Right atrium auricular region (tissue), 2 donors: ENCODE measurements at regions not wholly inside any gene's neighbourhood (a gene's known extent, or its start where the extent isn't known, plus 50 kb on each side); places are given as distances from the start of the nearest gene placed in this dataset.
"Not testable (repeated sequence)": the region's sequence is repeated elsewhere in the genome, so short reads cannot be mapped to it uniquely, and the experiment has no call there.

ENCODE experiments used
- DNase-seq: peaks from one replicate; pipeline ENCODE4 v3.0.0-alpha.2; 2019; ENCODE audit warnings: low spot score
- H3K27ac ChIP-seq, 2 donors: fragments of 200-600 bp; sonication (generic); 1 replicate in 1 of 2; 2 replicates in 1 of 2; pipeline ENCODE4 v1.5.1; 2016 to 2019
- H3K27me3 ChIP-seq, 2 donors: fragments of 200-600 bp; sonication (generic); one replicate each; pipeline versions ENCODE4 v1.5.1 to v1.6.0; 2017 to 2019
- H3K36me3 ChIP-seq: fragments of 200-600 bp; sonication (generic); one replicate; pipeline ENCODE4 v1.5.1; 2016
- H3K4me1 ChIP-seq, 2 donors: fragments of 200-600 bp; sonication (generic); one replicate each; pipeline versions ENCODE4 v1.5.1 to v1.6.0; 2017 to 2019
- H3K4me3 ChIP-seq, 2 donors: fragments of 200-600 bp; sonication (generic); 1 replicate in 1 of 2; 2 replicates in 1 of 2; pipeline ENCODE4 v1.5.1; 2017 to 2019; ENCODE audit warnings: mild to moderate bottlenecking in 1 of 2, moderate library complexity in 1 of 2
- H3K9me3 ChIP-seq, 2 donors: fragments of 200-600 bp; sonication (generic); one replicate each; pipeline ENCODE4 v1.5.1; 2019
- CTCF ChIP-seq, 2 donors: fragments of 200-600 bp; sonication (generic); IDR thresholded peaks; one replicate each; pipeline ENCODE4 v1.5.1; 2019; ENCODE audit warnings: antibody characterized with exemption in 2 of 2

- DNase-seq, result no peak
- H3K9me3 ChIP-seq, result peaks cover 0 to 24% of the 10 kb centered on the region in 2 donors
- no peaks in the 10 kb centered on the region for H3K27me3 ChIP-seq
- H3K4me1 ChIP-seq, result no peaks in the 10 kb centered on the region
- H3K27ac ChIP-seq, result no peak overlapping the region
- no peaks in the 10 kb centered on the region for H3K36me3 ChIP-seq
- no peak overlapping the region for H3K4me3 ChIP-seq
- no peak for TF ChIP-seq CTCF (IDR thresholded peaks at IDR 0.05)
These were observed 175.0 kb upstream of the SYT10 start for GRCh38 chr12:33614630-33615029.

- no peak for TF ChIP-seq CTCF (IDR thresholded peaks at IDR 0.05)
- H3K36me3 ChIP-seq, result no peaks in the 10 kb centered on the region
- peaks cover 0 to 24% of the 10 kb centered on the region in 2 donors for H3K9me3 ChIP-seq
- no peak overlapping the region for H3K4me3 ChIP-seq
- no peak for DNase-seq
- no peak overlapping the region for H3K27ac ChIP-seq
- H3K4me1 ChIP-seq, result no peaks in the 10 kb centered on the region
- H3K27me3 ChIP-seq, result no peaks in the 10 kb centered on the region
These were observed 177.6 kb upstream of the SYT10 start for GRCh38 chr12:33617218-33617617.

GRCh38 chr12:33628087-33628486, 188.5 kb upstream of the SYT10 start:
- Histone ChIP-seq H3K9me3 (no peaks in the 10 kb centered on the region), H3K4me3 (no peak overlapping the region), H3K27ac (no peak overlapping the region), H3K36me3 (no peaks in the 10 kb centered on the region), H3K4me1 (no peaks in the 10 kb centered on the region), H3K27me3 (no peaks in the 10 kb centered on the region)
- TF ChIP-seq CTCF (IDR thresholded peaks at IDR 0.05), result no peak
- no peak for DNase-seq

- no peak for DNase-seq
- Histone ChIP-seq H3K27me3 (no peaks in the 10 kb centered on the region), H3K36me3 (no peaks in the 10 kb centered on the region), H3K9me3 (no peaks in the 10 kb centered on the region), H3K4me1 (no peaks in the 10 kb centered on the region), H3K27ac (no peak overlapping the region), H3K4me3 (no peak overlapping the region)
- no peak for TF ChIP-seq CTCF (IDR thresholded peaks at IDR 0.05)
These were observed 194.9 kb upstream of the SYT10 start for GRCh38 chr12:33634544-33634943.

GRCh38 chr12:33636930-33637329, 197.3 kb upstream of the SYT10 start:
- H3K36me3 ChIP-seq, H3K4me1 ChIP-seq, H3K27ac ChIP-seq, H3K27me3 ChIP-seq, DNase-seq, H3K9me3 ChIP-seq, H3K4me3 ChIP-seq: not testable (repeated sequence)

GRCh38 chr12:33639975-33640374, 200.4 kb upstream of the SYT10 start:
- no peak for TF ChIP-seq CTCF (IDR thresholded peaks at IDR 0.05)
- Histone ChIP-seq H3K4me3 (no peak overlapping the region), H3K27ac (no peak overlapping the region), H3K9me3 (no peaks in the 10 kb centered on the region), H3K4me1 (no peaks in the 10 kb centered on the region), H3K36me3 (no peaks in the 10 kb centered on the region), H3K27me3 (no peaks in the 10 kb centered on the region)
- DNase-seq, result no peak
